DND-41 (cell line): ENCODE measurements at regions not wholly inside any gene's neighbourhood (a gene's known extent, or its start where the extent isn't known, plus 50 kb on each side); places are given as distances from the start of the nearest gene placed in this dataset.
"Not testable (repeated sequence)": the region's sequence is repeated elsewhere in the genome, so short reads cannot be mapped to it uniquely, and the experiment has no call there.

Experiments used
- ATAC-seq: fragments of 200-7000 bp; cut with Tn5 transposase; 3 replicates; pipeline ENCODE4 v1.9.1; 2021; ENCODE audit warnings: low read depth; ENCODE audit not compliant: insufficient read depth
- DNase-seq: peaks from one replicate; pipeline ENCODE4 v3.0.0-alpha.2; 2020
- H2AFZ ChIP-seq: 2 replicates; pipeline ENCODE4 v1.6.0; 2012; ENCODE audit warnings: low read depth, low read length
- H3K27ac ChIP-seq: 2 replicates; pipeline ENCODE4 v1.5.1; 2012; ENCODE audit warnings: low read length, inconsistent platforms
- H3K27me3 ChIP-seq: fragments of 200-600 bp; sonication (generic); 2 replicates; pipeline ENCODE4 v1.6.0; 2012; ENCODE audit warnings: low read length, mild to moderate bottlenecking, inconsistent platforms; ENCODE audit not compliant: insufficient read depth, poor library complexity
- H3K36me3 ChIP-seq: 2 replicates; pipeline ENCODE4 v1.5.1; 2012; ENCODE audit warnings: low read length, inconsistent platforms; ENCODE audit not compliant: insufficient read depth
- H3K4me1 ChIP-seq: 2 replicates; pipeline ENCODE4 v1.5.1; 2012; ENCODE audit warnings: mild to moderate bottlenecking, low read length; ENCODE audit not compliant: insufficient read depth
- H3K4me2 ChIP-seq: 2 replicates; pipeline ENCODE4 v1.6.0; 2012; ENCODE audit warnings: mild to moderate bottlenecking, moderate library complexity, low read length, inconsistent platforms; ENCODE audit not compliant: insufficient read depth
- H3K4me3 ChIP-seq, 2 experiments: fragments of 200-600 bp in 1 of 2; shearing (Covaris generic) in 1 of 2; 2 replicates each; pipeline ENCODE4 v1.5.1; 2012 to 2016; ENCODE audit warnings: inconsistent platforms in 2 of 2, low read length in 2 of 2, mild to moderate bottlenecking in 2 of 2, low read depth in 1 of 2, moderate library complexity in 1 of 2
- H3K79me2 ChIP-seq: 2 replicates; pipeline ENCODE4 v1.6.0; 2012; ENCODE audit warnings: low read length, inconsistent platforms; ENCODE audit not compliant: insufficient read depth
- H3K9ac ChIP-seq: 2 replicates; pipeline ENCODE4 v1.6.0; 2012; ENCODE audit warnings: low read depth, mild to moderate bottlenecking, inconsistent platforms, low read length, moderate library complexity
- H3K9me3 ChIP-seq: 2 replicates; pipeline ENCODE4 v1.5.1; 2012; ENCODE audit warnings: low read length, moderate library complexity, mild to moderate bottlenecking, inconsistent platforms; ENCODE audit not compliant: insufficient read depth, severe bottlenecking
- H4K20me1 ChIP-seq: 2 replicates; pipeline ENCODE4 v1.6.0; 2012; ENCODE audit warnings: low read length; ENCODE audit not compliant: insufficient read depth
- EZH2 ChIP-seq: IDR thresholded peaks from 3 replicates; pipeline ENCODE4 v1.6.1; 2012; ENCODE audit warnings: borderline replicate concordance, low read depth, mild to moderate bottlenecking, moderate library complexity, low read length, inconsistent platforms; ENCODE audit not compliant: severe bottlenecking
- TF ChIP-seq, protein P1 (sequence below): IDR thresholded peaks from 2 replicates; pipeline ENCODE4 v1.5.1; 2012; ENCODE audit warnings: borderline replicate concordance, low read length, moderate library complexity, mild to moderate bottlenecking; ENCODE audit not compliant: poor library complexity, severe bottlenecking; ENCODE audit errors: extremely low read depth

DNA sequence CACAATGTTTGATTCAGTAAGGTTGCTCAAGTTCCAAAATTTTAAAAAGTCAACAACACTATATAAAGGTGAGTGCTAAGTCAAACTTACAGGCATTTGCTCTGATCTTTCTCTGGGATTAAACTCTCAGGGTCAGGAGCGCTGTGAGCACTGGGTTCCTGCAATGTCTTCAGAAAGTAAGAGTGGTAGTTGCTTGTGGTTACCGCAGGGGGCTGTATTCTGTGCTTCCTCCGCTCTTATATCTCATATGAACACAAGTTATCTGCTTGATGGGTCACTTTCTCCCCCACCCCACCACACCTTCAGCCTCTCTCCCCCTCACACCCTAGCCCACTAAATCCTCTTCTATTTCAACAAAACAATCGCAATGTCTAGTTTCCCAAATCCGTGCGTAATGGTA lies 116.4 kb upstream of the IGSF1 start:
- TF ChIP-seq, protein P1, sequence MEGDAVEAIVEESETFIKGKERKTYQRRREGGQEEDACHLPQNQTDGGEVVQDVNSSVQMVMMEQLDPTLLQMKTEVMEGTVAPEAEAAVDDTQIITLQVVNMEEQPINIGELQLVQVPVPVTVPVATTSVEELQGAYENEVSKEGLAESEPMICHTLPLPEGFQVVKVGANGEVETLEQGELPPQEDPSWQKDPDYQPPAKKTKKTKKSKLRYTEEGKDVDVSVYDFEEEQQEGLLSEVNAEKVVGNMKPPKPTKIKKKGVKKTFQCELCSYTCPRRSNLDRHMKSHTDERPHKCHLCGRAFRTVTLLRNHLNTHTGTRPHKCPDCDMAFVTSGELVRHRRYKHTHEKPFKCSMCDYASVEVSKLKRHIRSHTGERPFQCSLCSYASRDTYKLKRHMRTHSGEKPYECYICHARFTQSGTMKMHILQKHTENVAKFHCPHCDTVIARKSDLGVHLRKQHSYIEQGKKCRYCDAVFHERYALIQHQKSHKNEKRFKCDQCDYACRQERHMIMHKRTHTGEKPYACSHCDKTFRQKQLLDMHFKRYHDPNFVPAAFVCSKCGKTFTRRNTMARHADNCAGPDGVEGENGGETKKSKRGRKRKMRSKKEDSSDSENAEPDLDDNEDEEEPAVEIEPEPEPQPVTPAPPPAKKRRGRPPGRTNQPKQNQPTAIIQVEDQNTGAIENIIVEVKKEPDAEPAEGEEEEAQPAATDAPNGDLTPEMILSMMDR, result peak; percentile 22
- TF ChIP-seq EZH2, result no peak
- H3K27ac ChIP-seq, result no peak overlapping the region
- no peak overlapping the region for H3K9ac ChIP-seq
- no peak overlapping the region for H2AFZ ChIP-seq
- no peak overlapping the region for H3K4me2 ChIP-seq
- H3K9me3 ChIP-seq, result no peaks in the 10 kb centered on the region
- no peak for ATAC-seq
- no peak for DNase-seq
- no peaks in the 10 kb centered on the region for H3K27me3 ChIP-seq
- no peaks in the 10 kb centered on the region for H3K36me3 ChIP-seq
- H3K79me2 ChIP-seq, result no peaks in the 10 kb centered on the region
- H4K20me1 ChIP-seq, result no peaks in the 10 kb centered on the region
- no peaks in the 10 kb centered on the region for H3K4me1 ChIP-seq
- no peak overlapping the region for H3K4me3 ChIP-seq

DNA sequence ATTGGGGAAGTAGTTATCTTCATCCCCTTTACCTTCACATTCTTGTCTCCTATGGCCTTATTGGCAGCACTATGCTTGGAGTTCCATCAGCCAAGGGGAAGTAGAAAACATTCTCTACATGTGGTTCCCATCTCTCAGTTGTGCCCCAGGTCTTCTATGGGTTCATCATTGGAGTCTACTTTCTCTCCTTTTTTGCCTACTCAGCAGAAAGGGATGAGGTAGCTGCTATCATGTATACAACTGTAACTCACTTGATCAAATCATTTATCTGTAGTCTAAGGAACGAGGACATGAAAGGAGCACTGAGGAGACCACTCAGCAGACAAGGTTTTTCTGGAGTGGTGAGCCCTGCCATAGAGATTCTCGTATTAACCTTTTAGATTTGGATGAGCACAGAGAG lies 119.0 kb upstream of the OR13H1 start:
- DNase-seq, result no peak
- H3K27ac ChIP-seq, result no peak overlapping the region
- H3K4me2 ChIP-seq, result no peak overlapping the region

DNA sequence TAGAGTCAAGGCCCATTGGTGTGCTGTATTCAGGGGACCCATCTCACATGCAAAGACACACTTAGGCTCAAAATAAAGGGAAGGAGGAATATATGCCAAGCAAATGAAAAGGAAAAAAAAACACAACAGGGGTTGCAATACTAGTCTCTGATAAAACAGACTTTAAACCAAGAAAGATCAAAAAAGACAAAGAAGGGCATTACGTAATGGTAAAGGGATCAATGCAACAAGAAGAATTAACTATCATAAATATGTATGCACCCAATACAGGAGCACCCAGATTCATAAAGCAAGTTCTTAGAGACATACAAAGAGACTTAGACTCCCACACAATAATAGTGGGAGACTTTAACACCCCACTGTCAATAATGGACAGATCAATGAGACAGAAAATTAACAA lies 113.4 kb upstream of the OR13H1 start:
- not testable (repeated sequence) for H3K27ac ChIP-seq, H3K4me1 ChIP-seq, H3K27me3 ChIP-seq, H4K20me1 ChIP-seq, H3K36me3 ChIP-seq, ATAC-seq, H3K4me2 ChIP-seq, H3K9ac ChIP-seq, H3K4me3 ChIP-seq, DNase-seq, H3K9me3 ChIP-seq, H2AFZ ChIP-seq, H3K79me2 ChIP-seq

More for the DNA sequence above, 119.0 kb upstream of the OR13H1 start:
- no peaks in the 10 kb centered on the region for H3K4me1 ChIP-seq
- no peak overlapping the region for H2AFZ ChIP-seq
- no peaks in the 10 kb centered on the region for H4K20me1 ChIP-seq
- TF ChIP-seq EZH2, result no peak
- TF ChIP-seq, protein P1, result no peak
- H3K36me3 ChIP-seq, result no peaks in the 10 kb centered on the region
- H3K9ac ChIP-seq, result no peak overlapping the region
- no peak overlapping the region for H3K4me3 ChIP-seq
- H3K79me2 ChIP-seq, result no peaks in the 10 kb centered on the region
- no peaks in the 10 kb centered on the region for H3K27me3 ChIP-seq
- no peak for ATAC-seq
- no peaks in the 10 kb centered on the region for H3K9me3 ChIP-seq

GRCh38 chrX:131441033-131441432 lies 102.8 kb upstream of the OR13H1 start:
- H3K9me3 ChIP-seq, result no peaks in the 10 kb centered on the region
- no peak overlapping the region for H3K27ac ChIP-seq
- TF ChIP-seq EZH2, result no peak
- TF ChIP-seq, protein P1, result no peak
- H4K20me1 ChIP-seq, result no peaks in the 10 kb centered on the region
- no peak overlapping the region for H3K9ac ChIP-seq
- H3K4me2 ChIP-seq, result no peak overlapping the region
- no peaks in the 10 kb centered on the region for H3K27me3 ChIP-seq
- H3K36me3 ChIP-seq, result no peaks in the 10 kb centered on the region
- DNase-seq, result no peak
- H3K79me2 ChIP-seq, result no peaks in the 10 kb centered on the region
- no peak for ATAC-seq
- no peak overlapping the region for H3K4me3 ChIP-seq
- H3K4me1 ChIP-seq, result no peaks in the 10 kb centered on the region
- no peak overlapping the region for H2AFZ ChIP-seq
